ENCODE measurements at regions not wholly inside any gene's neighbourhood (a gene's known extent, or its start where the extent isn't known, plus 50 kb on each side); places are given as distances from the start of the nearest gene placed in this dataset.

- DNase-seq: peak; percentile 95
These were observed 105.3 kb upstream of the HNRNPU start for GRCh38 chr1:244969355-244970235.

GRCh38 chr1:244968881-244969280 lies 104.5 kb upstream of the HNRNPU start:
- DNase-seq: no peak

- no peak for DNase-seq
These were observed 104.1 kb upstream of the HNRNPU start for GRCh38 chr1:244968471-244968871.

GRCh38 chr1:244967159-244967558 lies 102.8 kb upstream of the HNRNPU start:
- no peak for DNase-seq

GRCh38 chr1:244965185-244966030 lies 101.1 kb upstream of the HNRNPU start:
- no peak for DNase-seq

GRCh38 chr1:244964112-244964971 lies 100.0 kb upstream of the HNRNPU start:
- peak; percentile 32 for DNase-seq

GRCh38 chr1:244963231-244963826 lies 99.0 kb upstream of the HNRNPU start:
- DNase-seq: no peak

GRCh38 chr1:244962130-244962529 lies 97.8 kb upstream of the HNRNPU start:
- DNase-seq: no peak

GRCh38 chr1:244960904-244961303 lies 96.6 kb upstream of the HNRNPU start:
- DNase-seq: no peak

- DNase-seq: no peak
These were observed 94.2 kb upstream of the HNRNPU start for GRCh38 chr1:244958593-244958992.

- DNase-seq: no peak
These were observed 93.2 kb upstream of the HNRNPU start for GRCh38 chr1:244957525-244957924.

- DNase-seq: no peak
These were observed 92.8 kb upstream of the HNRNPU start for GRCh38 chr1:244957122-244957521.

- DNase-seq: no peak
These were observed 91.3 kb upstream of the HNRNPU start for GRCh38 chr1:244955661-244956060.

GRCh38 chr1:244954359-244954758 lies 90.0 kb upstream of the HNRNPU start:
- no peak for DNase-seq

- DNase-seq: no peak
These were observed 89.6 kb upstream of the HNRNPU start for GRCh38 chr1:244953901-244954300.

- peak; percentile 71 for DNase-seq
These were observed 88.6 kb upstream of the HNRNPU start for GRCh38 chr1:244952940-244953339.

GRCh38 chr1:244952280-244952933 lies 88.1 kb upstream of the HNRNPU start:
- DNase-seq: no peak

- no peak for DNase-seq
These were observed 84.1 kb upstream of the HNRNPU start for GRCh38 chr1:244948416-244948815.

GRCh38 chr1:244945109-244945671 lies 80.8 kb upstream of the HNRNPU start:
- no peak for DNase-seq

- no peak for DNase-seq
These were observed 76.8 kb upstream of the HNRNPU start for GRCh38 chr1:244941121-244941520.

- no peak for DNase-seq
These were observed 72.8 kb upstream of the HNRNPU start for GRCh38 chr1:244937099-244937498.
